ENCODE measurements at regions not wholly inside any gene's neighbourhood (a gene's known extent, or its start where the extent isn't known, plus 50 kb on each side); places are given as distances from the start of the nearest gene placed in this dataset.
"Not testable (repeated sequence)": the region's sequence is repeated elsewhere in the genome, so short reads cannot be mapped to it uniquely, and the experiment has no call there.

DNA sequence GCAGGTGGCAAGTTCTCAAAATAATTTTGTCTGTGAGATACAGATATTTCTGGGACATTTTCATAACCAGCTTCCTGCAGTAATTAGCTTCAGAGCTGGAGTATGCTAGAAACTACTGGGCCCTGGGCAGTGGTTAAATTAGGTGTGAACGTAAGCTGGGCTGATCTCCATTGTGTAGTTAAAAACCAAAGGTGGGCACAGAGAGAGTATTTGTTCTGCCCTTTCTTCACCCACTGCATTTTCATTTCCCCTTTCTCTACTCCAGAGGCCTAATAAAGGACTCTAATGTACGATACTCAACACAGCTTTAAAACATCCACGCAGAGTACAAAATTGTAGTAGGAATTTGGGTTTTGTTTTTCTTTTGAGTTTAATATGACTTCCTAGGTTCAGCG, 252.7 kb downstream of the SPRY1 start:
- DNase-seq = peak; percentile 38

DNA sequence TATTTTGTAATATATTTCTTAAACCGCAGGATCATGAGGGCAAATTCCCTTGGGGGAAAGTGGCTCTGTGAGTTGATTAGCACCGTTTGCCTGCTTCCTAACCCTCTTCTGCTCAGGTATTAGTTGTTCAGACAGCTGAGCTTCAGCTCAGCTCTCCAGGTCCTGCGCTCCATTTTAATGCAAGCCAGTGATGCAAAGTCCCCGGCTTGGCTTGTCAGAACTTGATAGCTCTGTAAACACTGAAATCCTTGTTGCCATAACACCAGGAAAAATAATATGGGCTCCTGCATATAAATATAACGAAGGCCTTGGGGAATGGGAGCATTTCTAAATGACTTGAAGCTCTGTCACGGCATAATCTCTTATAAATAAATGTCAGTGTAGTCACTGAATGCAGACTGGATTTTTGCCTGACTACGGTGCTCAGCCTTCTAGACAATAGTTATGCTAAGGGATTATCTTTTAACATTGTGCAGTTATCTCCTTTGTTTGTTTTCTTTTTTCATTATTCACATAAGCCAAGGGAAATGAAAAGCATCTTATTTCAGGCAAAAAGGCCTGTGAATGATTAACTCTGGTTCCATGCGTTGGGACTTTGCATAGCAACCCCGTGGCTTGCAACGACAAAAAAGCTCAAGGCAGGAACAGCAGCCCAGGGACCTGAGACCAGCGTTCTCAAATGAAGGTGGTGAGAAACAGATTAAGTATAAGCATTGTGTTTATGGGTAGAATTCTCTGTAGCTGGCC, 253.2 kb downstream of the SPRY1 start:
- peak; percentile 95 for DNase-seq

DNA sequence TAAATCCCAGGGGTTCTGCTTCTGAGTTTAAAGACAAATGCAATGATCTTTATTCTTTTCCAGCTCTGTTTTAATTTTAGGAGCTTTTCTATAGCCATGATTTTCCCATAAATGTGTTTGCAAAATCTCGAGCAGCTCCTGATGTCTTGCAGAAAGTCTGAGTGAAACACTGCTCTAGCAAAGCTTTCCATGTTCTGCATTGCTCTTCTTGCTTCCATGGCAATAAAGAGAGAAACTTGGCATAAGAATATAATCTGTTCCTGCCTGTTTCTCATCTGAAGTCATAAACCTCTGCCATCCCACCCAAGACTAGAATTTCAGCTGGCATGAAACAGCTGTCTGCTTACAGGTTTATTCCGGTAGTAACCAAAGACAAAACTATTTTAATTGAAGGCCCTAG, 254.5 kb downstream of the SPRY1 start:
- DNase-seq = no peak

DNA sequence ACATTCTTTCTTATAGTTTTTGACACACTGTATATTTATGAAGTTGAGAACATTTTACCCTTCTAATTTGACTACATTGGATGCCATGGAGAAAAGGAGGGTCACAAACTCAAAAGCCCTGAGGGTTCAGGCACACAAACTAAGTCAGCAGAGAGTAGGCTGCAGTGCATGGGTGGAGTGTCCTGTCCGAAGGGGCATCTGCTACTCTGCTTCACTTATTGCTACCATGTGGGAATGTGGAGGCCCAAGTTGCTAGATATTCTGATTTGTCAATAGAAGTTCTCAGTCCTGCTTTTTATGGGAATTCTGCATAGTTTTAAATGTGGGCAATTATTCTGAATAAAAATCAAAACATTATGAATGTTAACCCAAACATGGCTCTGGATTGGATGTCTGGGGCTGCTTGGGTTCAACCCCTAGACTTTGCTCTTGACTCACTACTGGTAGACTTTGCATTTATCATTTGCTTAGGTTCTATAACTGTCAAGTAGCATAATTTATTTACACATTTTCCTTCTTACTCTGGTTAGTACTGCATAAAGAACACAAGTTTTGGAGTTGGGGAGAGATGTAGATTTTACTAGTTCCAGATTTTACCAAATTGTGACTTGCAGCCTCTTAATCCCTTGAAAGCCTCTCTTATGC, 255.1 kb downstream of the SPRY1 start:
- DNase-seq = no peak

DNA sequence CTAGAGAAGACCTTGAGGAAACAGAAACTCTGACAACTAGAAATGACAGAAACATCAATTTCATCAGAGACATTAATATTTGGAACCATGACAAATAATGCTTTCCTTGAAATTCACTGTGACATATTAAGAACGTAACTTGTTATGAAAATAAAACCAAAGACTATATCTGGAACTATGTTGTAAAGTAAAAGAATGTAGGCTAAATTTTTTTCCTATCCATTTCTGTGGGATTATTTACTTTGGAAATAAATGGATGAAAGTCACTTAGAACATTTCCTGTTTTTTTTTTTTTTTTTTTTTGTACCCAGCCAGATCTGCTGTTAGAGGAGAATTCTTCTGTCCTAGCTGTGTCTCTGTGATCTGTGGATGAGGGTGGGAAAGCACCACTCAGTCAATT, 255.9 kb downstream of the SPRY1 start:
- DNase-seq = no peak

DNA sequence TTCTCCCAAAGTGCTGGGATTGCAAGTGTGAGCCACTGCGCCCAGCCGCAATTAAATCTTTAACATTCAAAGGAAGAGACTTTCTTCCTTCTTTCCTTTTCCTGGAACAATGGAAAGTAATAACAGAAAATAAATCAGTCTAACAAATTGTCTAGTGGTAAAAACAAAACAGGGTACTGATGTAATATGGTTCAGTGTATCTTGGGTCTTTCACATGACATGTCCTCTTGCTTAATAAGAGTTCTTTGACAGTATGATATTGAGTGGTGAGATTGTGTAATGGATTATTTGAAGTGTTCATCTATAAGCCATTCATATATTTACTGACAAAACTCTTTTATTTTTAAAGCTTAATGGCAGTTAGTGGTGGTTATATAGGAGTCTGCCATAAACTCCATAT, 256.6 kb downstream of the SPRY1 start:
- DNase-seq = no peak

DNA sequence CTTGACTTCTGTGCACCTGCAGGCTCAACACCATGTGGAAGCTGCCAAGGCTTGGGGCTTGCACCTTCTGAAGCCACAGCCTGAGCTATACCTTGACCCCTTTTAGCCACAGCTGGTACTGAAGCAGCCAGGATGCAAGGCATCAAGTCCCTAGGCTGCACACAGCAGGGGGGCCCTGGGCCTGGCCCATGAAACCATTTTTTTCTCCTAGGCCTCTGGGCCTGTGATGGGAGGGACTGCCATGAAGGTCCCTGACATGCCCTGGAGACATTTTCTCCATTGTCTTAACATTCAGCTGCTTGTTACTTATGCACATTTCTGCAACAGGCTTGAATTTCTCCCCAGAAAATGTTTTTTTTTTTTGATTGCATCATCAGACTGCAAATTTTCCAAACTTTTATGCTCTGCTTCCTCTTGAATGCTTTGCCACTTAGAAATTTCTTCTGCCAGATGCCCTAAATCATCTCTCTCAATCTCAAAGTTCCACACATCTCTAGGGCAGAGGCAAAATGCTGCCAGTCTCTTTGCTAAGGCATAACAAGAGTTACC, 260.2 kb downstream of the SPRY1 start:
- not testable (repeated sequence) for DNase-seq

DNA sequence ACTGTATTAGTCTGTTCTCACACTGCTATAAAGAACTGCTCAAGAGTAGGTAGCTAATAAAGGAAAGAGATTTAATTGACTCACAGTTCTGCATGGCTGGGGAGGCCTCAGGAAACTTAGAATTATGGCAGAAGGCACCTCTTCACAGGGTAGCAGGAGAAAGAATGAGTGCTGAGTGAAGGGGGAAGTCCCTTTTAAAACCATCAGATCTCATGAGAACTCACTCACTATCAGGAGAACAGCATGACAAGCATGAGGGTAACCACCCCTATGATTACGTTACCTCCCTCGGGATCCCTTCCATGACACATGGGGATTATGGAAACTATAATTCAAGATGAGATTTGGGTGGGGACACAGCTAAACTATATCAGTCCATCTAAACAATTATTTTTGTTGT, 261.0 kb downstream of the SPRY1 start:
- DNase-seq = not testable (repeated sequence)

DNA sequence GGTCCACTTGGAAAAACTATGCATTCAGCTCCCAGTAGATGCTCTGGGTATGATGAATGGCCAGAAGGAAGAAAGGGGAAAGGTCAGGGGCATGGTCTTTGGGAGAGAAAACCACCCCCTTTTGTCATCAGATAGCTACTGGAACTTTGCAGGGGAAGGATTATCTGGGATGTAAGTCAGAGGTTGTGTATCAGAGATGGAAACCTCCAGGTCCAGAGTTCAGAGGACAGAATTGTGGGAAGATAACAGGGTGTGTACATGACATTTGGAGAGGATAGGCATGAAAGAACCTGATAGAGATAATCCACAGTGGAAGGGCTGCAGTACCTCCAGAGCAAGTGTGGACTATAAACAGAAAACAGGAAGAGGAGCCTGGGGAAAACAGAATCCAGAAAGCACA, 262.7 kb downstream of the SPRY1 start:
- DNase-seq = no peak

DNA sequence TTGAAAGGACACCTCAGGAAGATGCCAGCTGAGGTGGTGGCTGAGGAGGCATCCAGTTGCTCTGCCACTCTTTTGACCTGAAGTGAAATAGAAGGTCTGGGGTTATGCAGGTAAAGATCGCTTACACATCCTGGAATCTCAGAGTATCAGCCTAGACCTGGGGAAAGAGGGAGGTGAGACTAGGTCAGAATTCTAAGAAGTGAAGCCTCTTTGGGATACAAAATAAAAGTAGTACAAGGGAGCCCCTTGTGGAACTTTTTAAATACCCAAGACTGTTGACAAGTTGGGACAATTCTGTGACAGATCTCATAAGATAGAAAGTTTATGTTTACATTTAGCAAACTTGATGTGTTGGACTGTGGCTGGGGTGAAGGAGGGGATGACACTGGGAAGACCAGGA, 263.1 kb downstream of the SPRY1 start:
- no peak for DNase-seq

DNA sequence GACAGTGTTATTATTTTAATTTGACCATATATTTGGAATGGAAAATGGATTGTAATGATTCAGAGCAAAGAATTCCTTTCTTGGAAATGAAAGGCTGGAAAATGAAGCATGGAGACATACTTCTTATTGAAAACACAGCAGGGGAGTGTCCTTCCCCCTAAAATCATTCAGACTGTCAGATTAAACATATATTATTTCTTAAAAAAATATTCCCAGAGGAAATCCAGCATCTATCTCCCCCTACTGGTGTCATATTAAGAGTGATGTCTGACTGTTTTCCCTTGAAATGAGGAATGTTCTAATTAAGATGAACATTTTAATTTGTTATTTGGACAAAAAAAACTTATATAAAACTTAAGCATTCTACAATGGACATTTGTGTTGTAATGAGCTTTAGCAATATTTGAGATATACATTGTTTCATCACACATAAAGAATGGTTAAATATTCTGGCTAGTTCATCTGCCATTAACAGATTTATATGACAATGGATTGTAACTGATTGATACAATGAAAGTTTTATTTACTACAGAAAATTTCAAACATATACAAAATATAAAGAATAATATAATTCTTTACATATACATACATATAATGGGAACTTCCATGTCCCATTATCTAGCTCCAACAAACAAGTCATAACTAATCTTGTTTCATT, 264.6 kb downstream of the SPRY1 start:
- peak; percentile 7 for DNase-seq

DNA sequence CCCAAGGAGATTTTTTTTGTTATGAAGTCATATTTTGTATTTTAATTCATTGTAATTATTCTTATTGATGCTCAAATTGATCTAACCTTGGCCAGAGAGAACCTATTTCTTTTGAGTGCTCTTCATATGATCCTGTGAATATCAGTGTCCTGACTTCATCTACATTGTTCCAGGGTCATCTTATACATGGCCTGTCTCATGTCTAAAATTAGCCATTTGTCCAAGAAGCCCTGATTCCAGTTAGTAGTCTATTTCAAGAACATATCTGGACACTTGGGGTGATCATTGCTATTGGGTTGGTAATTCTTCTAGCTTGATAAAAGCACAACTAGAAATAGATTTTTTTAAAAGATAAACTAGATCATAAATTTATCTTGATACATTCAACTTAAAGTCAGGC, 266.2 kb downstream of the SPRY1 start:
- no peak for DNase-seq

DNA sequence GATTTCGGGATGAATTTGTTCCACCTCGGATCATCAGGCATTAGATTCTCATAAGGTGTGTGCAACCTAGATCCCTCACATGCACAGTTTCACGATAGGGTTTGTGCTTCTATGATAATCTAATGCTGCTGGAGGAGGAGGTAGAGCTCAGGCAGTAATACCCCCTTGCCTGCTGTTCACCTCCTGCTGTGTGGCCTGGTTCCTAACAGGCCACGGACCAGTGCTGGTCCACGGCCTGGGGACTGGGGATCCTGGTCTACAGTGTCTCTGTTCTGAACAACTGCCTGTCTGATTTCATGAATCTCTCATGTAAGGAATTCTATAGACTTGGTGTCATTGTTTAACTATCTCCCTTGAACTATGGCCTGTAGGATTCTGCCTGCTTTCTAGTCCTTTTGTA, 269.9 kb downstream of the SPRY1 start:
- no peak for DNase-seq

DNA sequence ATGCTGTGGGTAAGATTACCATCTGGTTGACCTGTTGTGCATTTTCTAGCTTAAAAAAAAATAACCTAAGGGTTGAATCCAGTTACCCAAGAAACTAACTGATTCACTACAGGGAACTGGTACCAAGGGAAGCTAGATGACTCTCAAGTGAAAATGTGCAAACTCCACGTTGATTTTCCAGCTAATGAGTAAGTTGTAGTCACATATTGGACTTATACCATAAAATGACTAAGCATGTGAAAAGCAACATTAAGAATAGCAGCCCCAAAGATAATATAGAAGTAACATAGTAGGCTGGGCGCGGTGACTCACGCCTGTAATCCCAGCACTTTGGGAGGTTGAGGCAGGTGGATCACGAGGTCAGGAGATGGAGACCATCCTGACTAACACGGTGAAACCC, 270.9 kb downstream of the SPRY1 start:
- no peak for DNase-seq

DNA sequence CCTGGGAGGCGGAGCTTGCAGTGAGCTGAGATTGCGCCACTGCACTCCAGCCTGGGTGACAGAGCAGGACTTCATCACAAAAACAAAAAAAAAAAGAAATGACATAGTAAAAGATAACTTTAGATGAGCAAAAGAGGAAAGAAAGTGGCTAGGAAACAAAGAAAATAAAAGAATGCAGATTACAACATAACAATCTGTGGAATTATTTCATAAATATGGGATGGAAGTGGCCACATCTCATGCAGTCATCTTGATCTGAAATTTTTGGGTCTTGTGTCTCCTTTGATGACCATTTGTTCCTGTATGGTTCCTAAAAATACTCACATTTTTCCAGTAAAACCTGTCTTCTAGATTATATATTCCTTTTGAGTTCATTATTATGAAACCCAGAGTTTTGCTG, 271.4 kb downstream of the SPRY1 start:
- DNase-seq = no peak

DNA sequence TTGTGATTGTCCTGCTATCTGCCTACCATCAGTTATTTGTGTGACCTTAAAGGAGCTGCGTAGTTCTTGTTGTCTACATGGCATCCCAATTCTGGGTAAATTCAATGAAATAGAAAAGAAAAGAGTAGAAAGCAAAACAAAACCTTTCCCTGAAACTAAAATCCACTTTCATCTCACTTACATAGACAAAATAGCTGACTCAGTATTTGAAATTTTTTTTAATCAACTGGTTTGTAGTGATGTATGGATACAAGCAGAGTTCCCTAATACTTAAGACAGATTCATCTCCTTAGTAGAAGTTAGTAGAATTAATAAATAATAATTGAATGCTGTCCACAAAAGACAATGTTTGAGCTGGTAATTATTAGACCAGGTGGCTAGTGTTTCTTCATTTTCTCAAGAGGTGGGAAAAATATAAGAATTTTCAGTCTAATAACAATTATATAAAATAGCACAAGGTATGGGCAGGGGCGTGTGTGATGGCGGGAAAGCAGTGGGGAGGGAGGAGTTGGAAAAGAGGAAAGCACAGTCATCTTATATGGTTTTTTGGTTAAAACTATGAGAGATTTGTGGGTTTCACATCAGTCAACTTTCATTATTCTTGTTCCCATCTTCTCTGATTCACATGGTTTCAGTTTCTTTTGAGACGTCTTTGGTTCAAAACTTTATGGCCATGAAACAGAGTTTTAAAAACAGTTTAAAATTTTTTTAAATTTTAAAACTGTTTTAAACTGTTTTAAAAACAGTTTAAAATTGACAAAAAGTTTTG, 275.2 kb downstream of the SPRY1 start:
- no peak for DNase-seq

DNA sequence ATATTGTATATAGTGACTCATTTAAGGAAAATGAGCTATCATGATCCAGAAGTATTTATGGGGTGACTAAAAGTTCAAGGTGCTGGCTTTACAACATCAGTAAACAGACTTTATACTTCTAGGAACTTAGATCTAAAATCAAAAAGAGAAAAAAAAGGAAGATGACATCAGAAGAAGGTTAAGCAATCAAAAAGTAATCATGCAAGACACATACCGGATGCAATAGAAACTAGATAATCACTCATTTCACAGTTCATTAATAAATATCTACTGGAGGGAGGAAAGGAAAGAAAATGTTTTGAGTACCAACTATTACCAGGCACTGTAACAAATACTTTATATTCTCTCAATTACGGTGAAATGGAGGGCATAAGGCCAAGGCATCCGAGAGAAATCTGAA, 276.4 kb downstream of the SPRY1 start:
- no peak for DNase-seq

DNA sequence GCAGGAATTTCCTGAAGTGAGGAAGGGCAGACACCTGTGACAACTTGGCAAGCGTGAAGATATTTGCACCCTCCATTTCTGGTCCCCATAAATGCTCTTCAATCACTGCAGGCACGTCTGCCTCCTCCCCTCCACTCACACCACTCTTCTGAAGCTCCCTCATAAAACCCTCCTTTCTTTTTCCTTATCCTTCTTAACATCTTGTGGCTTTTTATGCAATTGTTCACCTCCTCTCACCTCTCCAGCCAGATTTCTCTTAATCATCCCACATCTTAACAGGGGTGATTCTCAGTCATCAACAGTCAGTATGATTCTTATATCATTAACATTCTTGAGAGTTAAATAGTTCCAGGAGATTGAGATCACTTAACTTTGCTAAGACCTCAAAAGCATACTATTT, 277.4 kb downstream of the SPRY1 start:
- DNase-seq = no peak

DNA sequence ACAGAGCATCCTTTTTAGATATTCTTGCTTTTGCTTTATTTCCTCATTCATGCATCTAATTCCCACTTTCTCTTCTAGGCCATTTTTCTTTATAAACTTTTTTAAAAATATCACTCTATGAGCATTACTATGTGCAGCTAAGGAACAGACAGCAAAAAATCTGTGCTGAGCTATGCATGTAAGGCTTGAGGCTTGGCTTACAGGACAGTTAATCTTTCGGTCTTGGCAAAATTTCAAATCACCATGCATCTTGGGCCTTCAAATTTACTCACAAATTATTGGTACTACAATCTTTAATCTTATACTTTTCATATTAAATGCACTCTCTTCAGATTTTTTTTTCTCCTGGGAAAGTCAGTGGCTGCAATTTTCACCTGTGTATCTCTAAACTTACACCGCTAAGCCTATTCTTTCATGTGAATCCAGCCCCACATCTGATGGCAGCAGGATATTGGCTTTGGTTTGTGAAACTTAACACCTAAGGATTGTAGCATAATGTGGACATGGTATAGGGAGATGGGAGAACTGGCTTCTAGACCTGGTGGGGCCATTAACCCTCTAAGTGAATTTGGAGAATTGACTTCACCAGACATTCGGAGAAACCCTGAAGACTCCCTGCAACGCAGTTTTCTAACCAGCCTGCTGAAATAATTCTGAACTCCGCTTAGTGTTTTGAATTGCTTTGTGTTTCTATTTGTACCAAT, 278.3 kb downstream of the SPRY1 start:
- no peak for DNase-seq

DNA sequence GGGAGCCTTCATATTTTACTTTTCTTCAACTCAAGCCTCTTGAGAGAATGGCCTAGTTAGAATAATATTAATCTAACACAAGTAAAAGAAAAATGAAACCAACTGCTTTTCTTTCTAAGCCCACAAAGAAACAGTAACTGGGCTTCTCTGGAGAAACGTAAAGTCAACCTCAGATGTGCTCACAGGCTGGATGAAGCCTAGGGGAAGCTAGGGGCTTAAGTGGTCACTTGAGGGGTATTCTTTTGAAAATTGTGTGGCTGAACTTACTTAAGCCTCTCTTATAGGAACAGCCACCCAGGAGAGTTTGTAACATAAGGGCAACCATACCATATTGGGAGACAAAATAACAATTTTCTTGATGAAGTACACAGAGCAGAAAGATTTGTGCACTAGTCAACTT, 279.0 kb downstream of the SPRY1 start:
- DNase-seq = no peak

DNA sequence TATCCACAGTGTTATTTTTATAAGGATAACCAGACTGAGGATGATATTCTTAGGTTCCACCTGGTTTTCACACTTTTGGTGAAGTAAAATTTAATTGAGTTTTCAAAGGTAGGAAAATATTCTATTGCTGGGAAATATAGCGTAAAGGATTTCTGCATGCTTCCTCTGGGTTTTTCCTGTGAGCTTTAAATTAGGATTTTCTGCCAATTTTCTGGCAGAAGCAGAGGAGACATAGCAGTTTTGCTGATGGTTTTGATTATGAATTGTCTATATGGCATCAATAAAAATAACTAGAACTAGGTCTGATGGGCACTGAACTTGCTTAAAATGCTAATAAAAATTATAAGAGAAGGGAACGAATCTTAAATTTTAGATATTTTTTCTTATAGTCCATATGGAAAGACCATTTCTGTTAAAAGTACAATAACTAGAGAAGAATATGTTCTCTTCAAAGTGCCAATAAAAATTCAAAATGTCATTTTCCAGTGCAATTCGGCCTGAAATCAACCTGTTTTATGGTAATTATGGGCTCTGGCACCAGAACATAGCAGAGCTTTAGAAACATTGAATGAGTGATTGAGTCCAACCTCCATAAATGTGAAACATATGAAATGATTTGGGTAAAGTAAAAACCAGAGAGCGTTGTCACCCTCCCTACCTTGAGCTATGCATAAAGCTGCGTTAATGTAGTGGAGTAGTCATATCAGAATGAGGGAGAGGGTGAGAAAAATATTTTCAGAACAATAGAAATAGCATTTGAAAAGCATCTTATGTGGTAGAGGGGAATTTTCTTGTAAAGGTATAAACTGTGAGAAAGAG, 279.7 kb downstream of the SPRY1 start:
- DNase-seq = no peak

DNA sequence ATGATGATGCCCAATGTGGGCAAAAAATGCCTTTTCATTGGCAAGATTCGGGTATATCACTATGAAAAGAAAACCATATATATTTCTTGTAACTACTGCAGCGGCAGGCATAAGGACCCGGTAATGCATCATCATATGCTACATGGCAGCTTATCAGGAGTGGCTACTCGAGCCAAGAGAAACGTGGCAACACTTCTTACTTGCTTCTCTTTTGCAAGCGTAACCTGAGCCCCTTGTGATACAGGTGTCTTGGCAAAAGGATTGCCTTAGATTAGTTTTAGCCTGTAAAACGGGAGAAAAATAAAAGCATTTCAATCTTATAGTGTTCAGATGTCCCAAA, 280.3 kb downstream of the SPRY1 start:
- peak; percentile 31 for DNase-seq
